Ovary (tissue), 7 donors: ENCODE measurements at regions not wholly inside any gene's neighbourhood (a gene's known extent, or its start where the extent isn't known, plus 50 kb on each side); places are given as distances from the start of the nearest gene placed in this dataset.

Source experiments
- DNase-seq, 5 donors: peaks; one replicate each; pipeline ENCODE4 v3.0.0-alpha.2; 2019 to 2020
- H3K27ac ChIP-seq, 2 donors: fragments of 200-600 bp; one replicate each; pipeline versions ENCODE4 v1.5.1 to v1.8.0; 2019 to 2022
- H3K27me3 ChIP-seq: fragments of 200-600 bp; one replicate; pipeline ENCODE4 v1.8.0; 2022
- H3K36me3 ChIP-seq: fragments of 200-600 bp; sonication (generic); one replicate; pipeline ENCODE4 v1.5.1; 2019
- H3K4me1 ChIP-seq: one replicate; pipeline ENCODE4 v1.8.1; 2013; ENCODE audit warnings: mild to moderate bottlenecking, moderate library complexity; ENCODE audit not compliant: insufficient read depth
- H3K4me3 ChIP-seq: fragments of 200-600 bp; sonication (generic); one replicate; pipeline ENCODE4 v1.5.1; 2017
- H3K9me3 ChIP-seq, 2 donors: fragments of 200-600 bp in 1 of 2; sonication (generic) in 1 of 2; one replicate each; pipeline versions ENCODE4 v1.5.1 to v1.8.1; 2013 to 2019; ENCODE audit warnings: mild to moderate bottlenecking in 1 of 2, moderate library complexity in 1 of 2
- EP300 ChIP-seq: sonication (generic); formaldehyde crosslinking; IDR thresholded peaks from one replicate; pipeline ENCODE4 v1.6.1; 2017; ENCODE audit warnings: antibody characterized with exemption
- POLR2A ChIP-seq: fragments of 450-650 bp; IDR thresholded peaks from one replicate; pipeline ENCODE4 v1.6.1; 2017; ENCODE audit warnings: antibody characterized with exemption, mild to moderate bottlenecking, moderate library complexity
- WGBS, 3 donors: extraction: QIAGEN DNeasy Blood & Tissue Kit in 1 of 3; methylation state at CpG; one replicate each; pipeline versions ENCODE4 v1.1.5 to v1.1.7; 2013 to 2017; 5-methylcytosine and 5-hydroxymethylcytosine counted together
- intact Hi-C, 4 donors: fragments of 100-400 bp; cut with DNase I; formaldehyde crosslinking; loops; one replicate each; pipeline versions ENCODE4 v1.11.0 to v1.15.1; 2022 to 2023
- TF ChIP-seq, protein P1 (sequence below), 3 donors: fragments of 450-650 bp in 2 of 3; fragments of 200-600 bp in 1 of 3; IDR thresholded peaks; one replicate each; pipeline versions ENCODE4 v1.5.1 to v1.8.0; 2016 to 2022; ENCODE audit warnings: antibody characterized with exemption in 3 of 3, mild to moderate bottlenecking in 1 of 3
- donor health status: DM: no; HTN: no; CAD: no; lungs with moderate emphysema.
- donor health status: DM: no; HTN: no; CAD: no.
- donor health status: Bipolar disorder and iron deficiency.
- donor health status: DM: no; HTN: no; CAD: no.
- donor health status: DM: yes; HTN: yes; CAD: no.

DNA sequence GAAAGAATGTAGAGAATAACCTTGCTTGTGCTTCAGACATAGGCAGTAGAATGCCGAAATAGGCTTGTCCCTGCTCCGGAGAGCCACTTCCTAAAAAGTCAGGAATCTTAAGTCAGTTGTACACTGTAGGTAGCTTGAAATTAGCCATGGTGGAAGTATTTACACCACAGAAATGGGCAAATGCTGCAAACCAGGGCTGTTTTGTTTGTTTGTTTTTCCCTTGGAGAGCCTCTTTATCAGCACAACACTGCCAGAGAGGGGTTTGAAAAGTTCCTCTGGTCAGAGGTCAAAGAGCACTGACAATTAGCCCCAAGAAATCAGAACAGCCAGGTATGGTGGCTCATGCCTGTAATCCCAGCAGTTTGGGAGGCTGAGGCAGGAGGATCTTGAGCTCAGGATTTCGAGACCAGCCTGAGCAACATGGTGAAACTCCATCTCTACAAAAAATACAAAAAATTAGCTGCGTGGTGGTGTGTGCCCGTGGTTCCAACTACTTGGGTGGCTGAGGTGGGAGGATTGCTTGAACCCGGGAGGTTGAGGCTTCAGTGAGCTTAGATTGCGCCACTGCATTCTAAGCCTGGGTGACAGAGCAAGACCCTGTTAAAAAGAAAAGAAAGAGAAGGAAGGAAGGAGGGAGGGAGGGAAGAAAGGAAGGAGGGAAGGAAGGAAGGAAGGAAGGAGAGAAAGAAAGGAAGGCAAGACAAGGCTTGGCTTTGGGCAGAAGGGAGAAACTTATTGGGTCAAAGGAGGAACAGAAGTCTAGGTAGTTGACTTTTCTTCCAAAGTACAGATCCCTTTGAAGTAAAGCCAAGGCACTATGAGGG lies 61.0 kb upstream of the ZMYND8 start:
- intact Hi-C loops = no loop called here
- 90 to 92% (median 90%) methylated on average over 7 of the region's 7 CpGs for WGBS, 3 donors
- no peak overlapping the region for H3K4me3 ChIP-seq
- H3K27me3 ChIP-seq = no peaks in the 10 kb centered on the region
- TF ChIP-seq EP300 = no peak
- TF ChIP-seq, protein P1, sequence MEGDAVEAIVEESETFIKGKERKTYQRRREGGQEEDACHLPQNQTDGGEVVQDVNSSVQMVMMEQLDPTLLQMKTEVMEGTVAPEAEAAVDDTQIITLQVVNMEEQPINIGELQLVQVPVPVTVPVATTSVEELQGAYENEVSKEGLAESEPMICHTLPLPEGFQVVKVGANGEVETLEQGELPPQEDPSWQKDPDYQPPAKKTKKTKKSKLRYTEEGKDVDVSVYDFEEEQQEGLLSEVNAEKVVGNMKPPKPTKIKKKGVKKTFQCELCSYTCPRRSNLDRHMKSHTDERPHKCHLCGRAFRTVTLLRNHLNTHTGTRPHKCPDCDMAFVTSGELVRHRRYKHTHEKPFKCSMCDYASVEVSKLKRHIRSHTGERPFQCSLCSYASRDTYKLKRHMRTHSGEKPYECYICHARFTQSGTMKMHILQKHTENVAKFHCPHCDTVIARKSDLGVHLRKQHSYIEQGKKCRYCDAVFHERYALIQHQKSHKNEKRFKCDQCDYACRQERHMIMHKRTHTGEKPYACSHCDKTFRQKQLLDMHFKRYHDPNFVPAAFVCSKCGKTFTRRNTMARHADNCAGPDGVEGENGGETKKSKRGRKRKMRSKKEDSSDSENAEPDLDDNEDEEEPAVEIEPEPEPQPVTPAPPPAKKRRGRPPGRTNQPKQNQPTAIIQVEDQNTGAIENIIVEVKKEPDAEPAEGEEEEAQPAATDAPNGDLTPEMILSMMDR (IDR thresholded peaks at IDR 0.05) = no peak
- no peak for TF ChIP-seq POLR2A
- no peaks in the 10 kb centered on the region for H3K4me1 ChIP-seq
- H3K9me3 ChIP-seq = no peaks in the 10 kb centered on the region
- H3K27ac ChIP-seq = no peak overlapping the region
- DNase-seq = no peak
- no peaks in the 10 kb centered on the region for H3K36me3 ChIP-seq

DNA sequence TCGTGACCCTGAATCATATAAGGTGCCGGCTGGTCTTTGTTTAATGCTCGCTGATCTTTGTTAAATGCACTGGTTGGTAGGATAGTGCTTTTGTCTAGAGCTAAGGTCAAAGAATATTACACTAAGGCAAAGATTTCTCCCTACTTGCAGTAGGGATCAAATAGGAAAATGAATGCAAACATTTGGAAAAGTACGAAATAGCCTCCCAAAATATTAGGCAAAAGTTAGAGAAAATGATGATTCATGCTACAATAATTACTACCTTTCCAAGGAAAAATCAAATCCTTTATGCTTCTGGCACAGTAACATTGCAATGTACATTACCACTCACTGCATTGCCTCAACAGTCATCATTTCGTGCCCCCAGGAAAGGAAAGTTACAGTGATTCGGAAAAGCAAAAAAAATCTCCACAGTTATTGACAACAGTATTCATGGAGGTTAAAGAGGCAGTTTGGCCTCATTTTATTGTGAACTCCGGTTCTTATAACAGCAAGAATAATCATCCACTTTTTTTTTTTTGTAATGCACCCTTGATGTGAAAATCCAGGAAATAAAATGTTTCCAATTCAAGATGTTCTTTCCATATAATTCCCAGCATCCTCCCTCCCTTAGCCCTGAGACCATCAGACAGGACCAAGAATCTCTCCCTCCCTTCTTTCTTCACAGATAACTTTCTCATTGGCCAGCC lies 61.7 kb upstream of the ZMYND8 start:
- intact Hi-C loops = no loop called here
- Histone ChIP-seq H3K27me3 (no peaks in the 10 kb centered on the region), H3K4me3 (no peak overlapping the region), H3K4me1 (no peaks in the 10 kb centered on the region), H3K27ac (no peak overlapping the region), H3K9me3 (no peaks in the 10 kb centered on the region), H3K36me3 (no peaks in the 10 kb centered on the region)
- 50 to 59% (median 54%) methylated on average over 7 of the region's 7 CpGs for WGBS, 3 donors
- no peak for DNase-seq
- TF ChIP-seq EP300 = no peak

DNA sequence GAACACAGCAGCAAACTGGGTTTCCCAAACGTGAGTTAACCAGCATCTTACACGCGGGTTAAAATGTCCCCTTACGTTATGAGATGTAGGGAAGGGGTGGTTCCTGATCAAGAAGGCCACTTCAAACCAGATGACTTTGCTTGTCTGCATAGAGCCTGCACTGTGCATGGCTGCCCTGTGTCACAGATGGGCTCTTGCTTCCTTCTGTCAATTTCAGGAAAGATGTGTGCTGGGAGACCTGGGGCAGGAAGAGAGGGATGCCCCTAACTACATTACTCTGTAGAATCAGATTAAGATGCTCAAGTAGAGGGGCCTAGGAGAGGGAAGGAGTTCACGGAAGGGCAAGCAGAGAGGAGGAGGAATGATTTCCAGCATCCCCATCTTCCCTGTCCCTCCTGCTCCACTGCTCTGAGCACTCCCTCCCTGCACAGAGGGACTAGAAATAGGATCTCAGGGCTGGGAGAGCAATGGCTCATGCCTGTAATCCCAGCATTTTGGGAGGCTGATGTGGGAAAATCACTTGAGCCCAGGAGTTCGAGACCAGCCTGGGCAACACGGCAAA lies 63.5 kb upstream of the ZMYND8 start:
- Histone ChIP-seq H3K4me1 (no peaks in the 10 kb centered on the region), H3K9me3 (no peaks in the 10 kb centered on the region), H3K36me3 (no peaks in the 10 kb centered on the region), H3K27me3 (no peaks in the 10 kb centered on the region), H3K27ac (no peak overlapping the region), H3K4me3 (no peak overlapping the region)
- DNase-seq = no peak
- intact Hi-C loops = loop anchor here in 1 of 4 donors (10.0 kb wide), 1 partner anchor 75 kb away; no protein-coding TSS in a partner anchor
- TF ChIP-seq EP300 = no peak
- TF ChIP-seq, protein P1 (IDR thresholded peaks at IDR 0.05) = no peak
- no peak for TF ChIP-seq POLR2A
- 82 to 88% (median 83%) methylated on average over 7 of the region's 7 CpGs for WGBS, 3 donors

DNA sequence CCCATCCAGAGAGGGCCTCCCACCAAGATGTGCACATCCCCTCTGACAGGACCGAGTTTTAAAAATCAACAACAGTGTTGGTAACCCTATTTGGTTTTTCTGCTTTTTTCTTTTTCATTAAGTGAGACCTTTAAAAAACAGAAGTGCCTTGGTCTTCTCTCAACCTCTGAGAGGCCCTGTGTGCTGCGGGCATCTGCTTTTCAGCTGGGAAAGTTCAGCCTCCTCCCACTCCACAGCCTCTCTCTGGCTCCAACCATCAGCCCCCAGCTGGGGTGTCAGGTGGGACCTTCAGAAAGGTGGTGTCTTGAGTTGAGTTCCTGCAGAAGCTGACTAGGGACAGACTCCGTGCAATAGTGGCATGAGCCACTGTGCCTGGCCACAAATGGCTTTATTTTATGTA lies 64.6 kb upstream of the ZMYND8 start:
- H3K9me3 ChIP-seq = no peaks in the 10 kb centered on the region
- TF ChIP-seq, protein P1 (IDR thresholded peaks at IDR 0.05) = no peak
- no peak for TF ChIP-seq POLR2A
- TF ChIP-seq EP300 = no peak
- no peaks in the 10 kb centered on the region for H3K36me3 ChIP-seq
- H3K27ac ChIP-seq = no peak overlapping the region
- no peaks in the 10 kb centered on the region for H3K4me1 ChIP-seq
- no peak for DNase-seq
- WGBS, 3 donors = 69 to 79% (median 74%) methylated on average over 3 of the region's 3 CpGs
- intact Hi-C loops = loop anchor here in 1 of 4 donors (10.0 kb wide), 1 partner anchor 74 kb away; no protein-coding TSS in a partner anchor
- H3K4me3 ChIP-seq = no peak overlapping the region
- no peaks in the 10 kb centered on the region for H3K27me3 ChIP-seq
